Bone marrow (tissue), 2 donors: ENCODE measurements at regions not wholly inside any gene's neighbourhood (a gene's known extent, or its start where the extent isn't known, plus 50 kb on each side); places are given as distances from the start of the nearest gene placed in this dataset.
A peak's percentile ranks its signal among the peaks of the same experiment; 100 is the strongest.

Source experiments
- DNase-seq, 2 donors: peaks; one replicate each; lab custom pipeline; 2025; lab: John Stamatoyannopoulos, UW

DNA sequence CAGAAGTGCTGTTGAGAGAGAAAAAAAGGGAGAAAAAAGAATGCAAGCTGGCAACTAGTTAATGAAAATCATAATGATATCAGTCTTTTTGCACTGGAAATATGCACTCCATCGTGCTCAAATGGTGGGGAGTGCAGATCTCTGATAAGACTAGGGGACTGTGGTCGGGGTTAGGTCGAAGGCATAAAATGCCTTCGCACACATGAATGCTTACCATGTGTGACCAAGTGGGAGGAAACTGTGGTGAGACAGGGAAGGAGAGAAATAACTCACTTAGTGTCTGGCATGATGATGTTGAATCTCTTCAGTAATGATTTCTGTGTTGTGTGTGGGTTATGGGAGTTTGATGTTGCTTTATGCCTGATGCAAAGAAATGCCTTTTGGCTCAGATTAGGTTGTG is 358.9 kb downstream of the FBXO8 start:
- no peak for DNase-seq

DNA sequence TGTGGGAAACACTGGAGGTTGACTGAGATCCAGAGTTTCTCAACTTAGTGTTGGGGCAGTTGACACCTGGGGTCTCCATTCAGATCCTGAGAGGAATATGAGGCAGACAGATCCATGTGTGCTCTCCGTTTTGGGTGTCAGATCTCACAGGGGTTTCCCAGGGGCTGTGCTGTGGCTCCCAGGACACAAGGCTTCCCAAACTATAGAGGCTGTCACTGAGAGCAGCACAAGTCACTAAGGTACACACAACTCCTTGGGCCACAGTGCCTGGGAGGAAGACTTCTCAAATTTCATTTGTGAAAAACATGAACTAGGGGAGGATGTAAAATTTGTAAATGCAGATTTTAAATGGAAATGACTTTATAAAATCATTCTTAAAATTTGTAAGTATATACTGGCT is 363.6 kb downstream of the FBXO8 start:
- DNase-seq: no peak

DNA sequence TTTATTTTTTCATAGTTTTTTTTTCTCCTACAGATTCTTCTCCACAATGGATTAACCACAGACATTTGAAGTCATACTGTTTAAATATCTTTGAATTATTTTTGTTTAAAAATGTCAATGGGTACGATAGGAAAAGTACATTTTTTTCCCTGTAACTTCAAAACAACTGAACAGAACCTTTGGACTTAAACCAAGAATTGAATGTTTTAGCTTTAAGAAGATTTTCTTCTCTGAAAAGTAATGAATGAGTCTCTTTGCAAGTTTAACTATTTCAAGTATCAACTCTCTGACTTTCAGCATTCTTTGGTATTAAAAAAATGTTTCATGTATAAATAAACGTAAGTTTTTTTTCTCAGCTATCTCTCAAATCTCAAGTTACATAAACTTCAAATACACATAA is 364.3 kb downstream of the FBXO8 start:
- no peak for DNase-seq

DNA sequence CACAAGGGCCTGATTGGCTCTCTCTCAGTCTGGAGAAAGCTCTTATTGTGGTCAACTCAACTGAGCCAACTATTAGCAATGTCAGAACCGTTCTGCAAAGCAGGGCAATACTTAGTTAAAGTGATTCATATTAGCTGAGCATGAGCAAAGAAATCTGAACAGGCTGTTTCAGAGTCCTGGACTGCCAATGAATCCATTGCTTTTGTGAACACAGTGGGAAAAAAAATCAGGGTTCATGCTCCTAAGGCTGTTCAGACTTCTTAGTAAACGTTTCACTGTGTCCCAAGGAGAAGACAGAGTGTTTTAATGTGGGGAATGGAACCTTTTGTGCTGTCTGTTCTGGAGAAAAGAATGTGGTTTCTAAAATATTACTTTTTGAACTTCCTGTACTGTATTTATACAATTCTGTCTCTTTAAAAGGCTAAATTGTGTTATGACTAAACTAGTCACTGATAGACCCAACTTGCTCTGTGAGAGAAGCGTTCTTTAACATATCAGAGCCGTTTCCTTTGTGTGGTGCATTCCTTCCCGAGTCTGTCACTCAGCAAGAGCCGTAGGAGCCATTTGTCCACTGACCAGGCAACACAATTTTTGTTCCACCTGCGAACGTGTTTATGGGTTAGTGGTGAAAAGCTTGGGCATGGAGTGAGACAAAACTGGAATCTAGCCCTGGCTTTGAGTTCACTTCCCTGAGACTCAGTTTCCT is 366.1 kb downstream of the FBXO8 start:
- no peak for DNase-seq

DNA sequence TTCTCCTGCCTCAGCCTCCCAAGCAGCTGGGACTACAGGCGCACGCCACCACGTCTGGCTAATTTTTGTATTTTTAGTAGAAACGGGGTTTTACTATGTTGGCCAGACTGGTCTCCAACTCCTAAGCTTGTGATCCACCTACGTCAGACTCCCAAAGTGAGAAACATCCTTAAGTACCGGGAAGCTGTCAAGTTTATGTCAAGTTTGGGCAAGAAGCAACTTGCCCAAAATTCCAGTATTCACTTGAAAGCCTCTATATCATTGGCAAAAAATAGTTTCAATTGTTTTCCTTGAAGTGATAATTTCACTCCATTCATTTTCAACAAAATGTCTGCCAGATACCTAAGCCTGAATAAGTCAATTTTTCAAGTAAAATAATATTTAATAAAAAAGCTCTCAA is 370.0 kb downstream of the FBXO8 start:
- no peak for DNase-seq

DNA sequence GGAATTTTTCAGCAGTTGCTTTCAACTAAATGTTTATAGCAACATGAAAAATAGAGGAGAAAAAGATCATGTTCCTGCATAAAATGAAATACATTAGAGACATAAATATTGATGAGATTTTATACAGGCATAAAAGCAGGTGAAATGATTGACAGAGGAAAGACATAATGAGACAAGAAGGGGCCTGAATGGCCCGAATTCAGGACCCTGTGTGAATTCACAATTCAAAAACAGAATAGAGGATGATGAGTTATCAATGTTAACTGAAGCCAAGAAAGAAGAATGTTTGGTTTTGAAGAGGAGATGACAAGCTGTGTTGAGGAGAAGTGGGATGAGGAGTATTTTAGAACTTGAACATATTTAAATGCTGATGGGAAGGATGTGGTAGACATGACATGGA is 371.1 kb downstream of the FBXO8 start:
- no peak for DNase-seq

DNA sequence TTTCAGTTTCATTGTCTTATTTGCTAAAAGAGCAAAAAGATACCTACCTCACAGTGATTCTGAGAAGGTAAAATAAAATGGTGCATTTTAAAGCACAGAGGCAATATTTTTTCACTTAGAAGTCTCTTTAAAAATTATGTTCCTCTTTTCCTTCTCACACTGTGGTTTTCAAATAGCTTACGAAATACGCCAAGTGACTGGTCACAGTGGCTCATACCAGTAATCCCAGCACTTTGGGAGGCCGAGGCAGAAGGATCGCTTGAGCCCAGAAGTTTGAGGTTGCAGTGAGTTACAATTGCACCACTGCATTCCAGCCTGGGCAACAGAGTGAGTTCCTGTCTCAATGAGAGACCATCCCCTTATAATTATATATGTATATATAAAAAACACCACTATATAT is 372.6 kb downstream of the FBXO8 start:
- peak in 1 of 2 donors; percentile 1 for DNase-seq

DNA sequence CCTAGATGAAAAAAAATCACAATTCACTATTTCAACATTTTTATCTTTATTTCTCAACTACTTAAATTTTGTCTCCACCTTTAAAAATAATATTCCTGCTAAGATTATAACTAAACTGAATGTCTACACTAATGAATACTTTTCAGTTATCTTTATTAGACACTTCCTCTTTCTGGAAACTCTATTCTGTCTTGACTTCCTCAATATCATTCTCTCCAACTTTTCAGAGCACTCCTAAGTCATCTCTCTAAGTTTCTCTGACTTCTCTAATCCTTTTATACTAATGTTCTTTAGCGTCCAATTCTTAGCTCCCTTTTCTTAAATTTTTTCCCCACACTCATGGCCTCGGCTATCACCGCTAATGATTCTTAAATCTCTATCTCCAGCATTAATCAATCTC is 374.2 kb downstream of the FBXO8 start:
- DNase-seq: no peak

DNA sequence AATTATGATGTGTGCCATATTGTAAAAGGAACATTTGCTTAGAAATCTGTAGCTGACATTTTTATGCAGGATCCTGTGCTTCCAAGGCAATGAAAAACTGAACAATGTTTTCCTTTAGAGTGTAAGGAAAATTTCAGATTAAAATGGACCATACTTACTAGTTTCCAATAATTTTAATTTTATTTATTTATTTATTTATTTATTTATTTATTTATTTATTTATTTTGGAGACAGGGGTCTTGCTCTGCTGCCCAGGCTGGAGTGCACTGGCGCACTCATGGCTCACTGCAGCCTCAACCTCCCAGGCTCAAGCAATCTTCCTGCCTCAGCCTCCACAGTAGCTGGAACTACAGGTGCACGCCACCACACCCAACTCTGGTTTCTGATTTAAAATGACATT is 369.8 kb upstream of the HAND2 start:
- DNase-seq: no peak

DNA sequence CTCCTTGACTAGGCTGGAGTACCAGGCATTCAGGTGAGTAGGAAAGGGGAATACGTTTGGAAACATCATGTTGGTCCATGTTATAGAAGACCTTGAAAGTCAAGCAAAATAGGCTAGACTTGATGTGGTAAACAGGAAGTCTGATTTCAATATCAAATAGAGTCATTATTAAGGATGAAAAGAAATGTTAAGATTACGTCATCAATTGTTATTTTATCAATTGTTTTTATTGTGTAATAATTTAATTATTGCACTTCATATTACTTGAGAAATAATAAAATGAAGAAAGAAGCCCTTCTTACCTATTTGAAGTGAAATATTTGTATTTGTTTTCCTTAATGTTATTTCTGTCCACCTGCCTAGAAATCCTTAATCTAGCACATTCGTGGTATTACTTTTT is 361.0 kb upstream of the HAND2 start:
- no peak for DNase-seq

DNA sequence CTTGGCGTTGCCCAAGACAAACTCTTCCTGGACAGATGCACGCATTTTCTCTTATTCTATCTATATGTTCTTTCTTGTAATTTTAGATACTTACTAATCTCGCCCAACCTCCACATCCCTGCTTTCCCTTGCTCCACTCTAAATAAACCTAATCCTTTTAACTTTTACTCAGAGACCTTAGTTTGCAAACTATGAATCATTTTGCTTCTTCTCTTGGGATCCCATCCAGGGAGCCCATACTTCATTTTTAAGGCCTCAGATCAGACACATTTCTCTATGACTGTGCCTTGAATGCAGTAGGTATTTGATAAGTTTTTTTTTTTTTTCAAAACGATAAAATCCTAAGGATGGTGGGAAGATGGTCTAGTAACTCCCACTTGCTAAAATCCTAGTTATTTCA is 353.8 kb upstream of the HAND2 start:
- DNase-seq: no peak

DNA sequence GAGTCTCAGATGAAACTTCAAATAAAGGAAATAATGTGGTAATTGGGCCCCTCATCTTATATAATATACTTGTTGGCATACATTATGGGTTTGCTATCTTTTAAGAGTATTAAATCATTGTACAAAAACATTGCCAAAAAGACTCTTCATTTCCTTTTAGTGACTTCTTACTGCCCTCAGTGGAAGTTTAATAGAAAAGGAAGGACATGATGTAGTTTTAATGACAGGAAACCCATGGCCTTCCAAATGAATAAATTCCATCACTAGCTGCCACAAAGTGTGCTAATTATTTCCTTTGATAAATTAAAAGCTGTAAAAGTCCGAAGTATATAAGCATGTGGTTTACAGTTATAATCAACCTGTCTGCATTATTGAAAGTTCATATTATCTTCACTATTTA is 350.9 kb upstream of the HAND2 start:
- DNase-seq: no peak

DNA sequence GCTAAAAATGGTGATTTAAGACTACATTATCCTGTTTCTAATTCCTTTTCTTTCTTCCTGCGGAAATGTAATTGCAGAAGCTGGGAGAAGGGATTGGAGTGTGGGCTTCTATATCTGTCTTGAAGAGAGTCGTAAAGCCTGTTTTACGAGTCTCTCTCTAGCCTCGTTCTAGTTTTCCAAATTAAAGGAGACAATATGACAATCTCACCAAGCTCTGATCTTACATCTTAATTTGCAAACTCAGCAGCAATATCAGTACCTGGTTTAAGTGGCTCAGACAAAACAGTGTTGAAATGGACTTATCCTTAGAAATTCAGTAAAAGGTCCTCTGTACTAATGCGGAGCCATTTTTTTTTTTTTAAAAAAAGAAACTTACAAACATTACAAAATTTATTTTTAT is 349.5 kb upstream of the HAND2 start:
- DNase-seq: no peak

DNA sequence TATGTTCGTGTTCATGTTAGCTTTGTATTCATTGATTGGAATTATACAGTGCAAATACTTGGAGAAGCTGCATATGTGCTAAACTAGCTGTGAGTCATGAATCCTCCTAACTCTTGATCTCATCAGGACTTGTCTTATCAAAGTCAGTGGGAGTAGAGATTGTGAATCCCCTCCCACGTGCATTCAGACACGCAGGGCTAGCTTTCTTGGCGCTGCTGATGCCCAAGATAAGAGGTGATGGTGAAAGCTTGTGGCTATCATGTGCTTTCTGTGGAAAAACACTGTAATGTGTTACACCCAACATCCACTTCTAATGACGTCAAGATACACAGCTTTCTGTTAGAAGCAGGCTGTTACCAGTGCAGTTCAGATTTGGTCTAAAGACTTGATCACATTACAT is 348.7 kb upstream of the HAND2 start:
- DNase-seq: no peak

DNA sequence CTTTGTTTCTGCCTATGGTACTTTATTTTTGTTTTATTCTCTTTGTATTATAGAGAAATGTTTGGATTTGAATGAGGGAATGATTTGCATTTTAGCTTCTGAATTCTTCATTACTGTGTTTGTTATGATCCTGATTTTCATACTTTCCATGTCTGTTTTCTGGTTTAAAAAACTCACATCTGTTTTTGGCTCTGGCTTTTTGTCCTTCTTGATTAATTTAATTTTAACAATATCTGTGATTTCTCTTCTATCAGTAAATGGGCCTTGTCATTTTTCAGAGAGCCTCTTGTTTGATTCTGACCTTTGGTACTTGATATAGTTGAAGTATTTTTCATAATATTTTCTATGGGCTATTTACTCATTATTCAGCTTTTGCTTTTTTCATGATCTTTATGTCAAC is 341.6 kb upstream of the HAND2 start:
- no peak for DNase-seq

DNA sequence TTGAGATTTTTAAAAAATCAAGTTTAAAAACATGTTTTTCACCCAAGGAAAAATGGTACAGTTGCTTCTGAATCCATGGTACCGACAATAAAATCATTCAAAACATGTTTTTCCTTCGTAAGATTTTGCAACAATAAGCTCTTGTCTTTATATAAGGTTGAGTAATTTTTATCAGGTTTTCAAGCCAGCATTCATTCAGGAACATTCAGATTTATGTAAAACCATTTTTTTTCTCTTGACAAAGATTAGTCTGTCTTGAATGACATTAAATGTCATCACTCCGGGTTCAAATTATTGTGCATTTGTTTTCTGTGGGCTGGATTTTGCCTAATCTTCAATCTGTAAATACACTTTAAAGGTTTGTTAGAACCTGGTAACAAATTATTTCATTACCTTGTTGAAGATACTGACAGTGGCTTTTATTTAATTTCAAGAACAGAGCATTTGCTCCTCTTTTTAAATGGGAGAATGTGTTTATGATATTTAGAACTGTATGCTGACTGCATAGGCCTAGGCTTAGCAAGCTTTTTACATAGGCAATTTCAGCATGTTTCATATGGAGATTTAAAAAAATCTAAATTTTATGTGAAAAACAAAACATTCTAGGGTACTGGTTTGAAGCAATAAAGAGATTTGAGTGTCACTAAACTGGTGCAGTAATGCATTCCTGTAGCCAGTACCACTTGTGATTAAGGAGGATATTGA is 336.4 kb upstream of the HAND2 start:
- no peak for DNase-seq

DNA sequence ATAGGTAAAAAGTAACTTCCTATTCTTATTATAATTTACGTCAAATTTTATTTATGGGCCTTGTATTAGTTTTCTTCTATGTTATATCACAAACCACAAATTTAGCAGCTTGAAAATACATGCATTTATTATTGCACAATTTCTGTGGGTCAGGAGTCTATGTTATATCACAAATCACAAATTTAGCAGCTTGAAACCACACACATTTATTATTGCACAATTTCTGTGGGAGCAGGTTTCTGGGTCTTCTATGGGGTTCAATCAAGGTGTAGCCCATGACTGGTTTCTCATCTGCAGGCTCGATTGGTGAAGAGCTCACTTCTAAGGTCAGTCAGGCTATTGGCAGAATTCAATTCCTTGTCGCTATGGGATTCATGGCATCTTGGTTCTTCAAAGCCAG is 332.7 kb upstream of the HAND2 start:
- no peak for DNase-seq

DNA sequence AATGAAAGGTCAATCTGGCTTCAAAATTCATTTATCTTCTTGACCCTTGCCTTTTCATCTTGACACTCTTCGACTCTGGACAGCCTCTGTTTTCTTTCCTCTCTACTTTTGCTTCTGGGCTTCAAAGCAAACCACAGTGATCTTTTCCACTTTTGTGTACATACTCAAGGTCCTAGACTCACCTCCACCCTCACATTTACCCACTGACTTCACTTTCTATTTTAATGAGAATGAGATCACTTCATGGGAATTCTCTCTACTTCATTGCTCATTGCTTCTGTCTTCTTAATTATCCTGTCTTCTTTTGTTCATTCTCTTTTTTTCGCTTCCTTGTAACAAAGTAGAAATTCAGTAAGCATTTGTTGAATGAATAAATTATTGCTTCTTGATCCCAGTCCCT is 330.1 kb upstream of the HAND2 start:
- DNase-seq: no peak

DNA sequence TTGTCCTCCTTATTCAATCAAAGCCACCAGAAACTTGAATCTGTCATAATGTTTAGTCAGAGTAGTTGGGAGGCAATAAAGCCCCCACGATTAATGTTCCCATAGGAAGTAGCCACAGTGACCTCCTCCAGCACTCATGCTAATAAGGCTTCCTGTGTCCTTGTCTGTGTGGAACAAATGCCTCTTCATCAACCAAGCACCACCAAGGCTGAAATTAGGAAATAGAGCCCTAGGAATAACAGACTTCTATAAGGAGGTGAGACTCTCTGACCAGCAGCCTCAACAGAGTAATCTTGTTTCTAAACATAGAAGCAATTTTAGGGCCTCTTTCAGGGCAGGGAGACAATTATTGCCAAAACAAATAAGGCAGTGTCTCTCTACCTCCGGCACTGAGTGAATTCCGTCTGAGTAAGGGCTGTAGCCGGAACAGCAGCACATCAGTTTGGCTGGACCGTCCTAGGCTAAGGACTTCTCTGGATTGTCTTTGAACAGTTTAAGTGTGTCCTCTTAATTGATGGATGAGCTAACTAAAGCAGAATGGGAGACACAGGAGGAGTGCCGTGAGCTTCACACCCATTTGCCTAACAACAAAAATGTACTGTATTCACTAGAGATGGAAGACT is 329.2 kb upstream of the HAND2 start:
- no peak for DNase-seq

DNA sequence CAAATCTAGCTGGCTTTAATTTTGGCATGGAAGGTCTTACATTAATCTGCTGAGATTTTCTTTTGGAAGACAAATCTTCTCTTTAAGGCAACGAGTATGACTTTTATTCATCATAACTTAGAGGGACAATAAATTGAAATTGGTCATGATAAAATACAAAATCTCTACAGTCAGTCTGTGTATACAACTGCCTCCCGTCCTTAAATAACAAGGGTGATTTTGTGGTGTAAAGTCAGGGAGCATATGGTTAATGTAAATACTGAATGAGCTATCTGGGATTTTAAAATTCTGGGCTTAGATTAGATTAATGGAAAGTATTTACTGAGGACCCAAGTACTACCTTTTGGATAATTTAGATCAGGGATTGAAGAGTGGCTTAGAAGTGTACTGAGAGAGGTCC is 328.4 kb upstream of the HAND2 start:
- DNase-seq: no peak

DNA sequence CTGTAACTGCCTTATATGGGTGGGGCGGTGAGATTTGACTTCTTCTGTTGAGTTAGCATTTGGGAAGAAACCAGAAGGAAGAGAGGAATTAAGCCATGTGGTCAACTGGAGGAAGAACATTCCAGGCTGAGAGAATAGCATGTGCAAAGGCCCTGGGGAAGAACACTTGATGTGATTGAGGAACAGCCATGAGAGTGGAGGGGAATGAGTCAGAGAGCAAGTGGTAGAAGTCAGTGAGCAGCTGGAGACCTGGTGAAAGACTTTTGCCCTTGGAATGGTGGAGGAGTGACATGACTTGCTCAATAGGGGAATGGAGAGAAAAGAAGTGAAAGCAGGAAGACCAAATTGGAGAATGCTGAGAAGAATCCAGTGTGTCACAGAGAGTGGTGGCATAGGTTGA is 327.8 kb upstream of the HAND2 start:
- no peak for DNase-seq

DNA sequence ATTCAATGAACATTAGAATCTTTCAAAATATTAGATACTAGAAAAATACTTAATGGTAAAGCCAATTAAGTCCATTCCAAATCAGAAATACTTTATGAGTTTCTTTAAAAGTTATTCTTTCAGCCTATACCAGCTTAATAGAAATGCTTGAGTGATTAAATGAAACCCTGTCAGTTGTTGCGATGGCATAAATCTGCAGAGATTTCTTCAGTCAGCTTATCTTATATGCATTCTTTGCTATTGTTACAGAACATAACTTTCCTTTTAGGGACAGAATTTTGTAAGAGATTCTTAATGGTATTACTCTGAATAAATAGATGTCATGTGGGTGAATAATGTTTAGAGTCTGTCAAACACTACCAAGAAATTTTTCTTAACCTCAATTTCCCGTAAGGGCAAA is 325.0 kb upstream of the HAND2 start:
- no peak for DNase-seq

DNA sequence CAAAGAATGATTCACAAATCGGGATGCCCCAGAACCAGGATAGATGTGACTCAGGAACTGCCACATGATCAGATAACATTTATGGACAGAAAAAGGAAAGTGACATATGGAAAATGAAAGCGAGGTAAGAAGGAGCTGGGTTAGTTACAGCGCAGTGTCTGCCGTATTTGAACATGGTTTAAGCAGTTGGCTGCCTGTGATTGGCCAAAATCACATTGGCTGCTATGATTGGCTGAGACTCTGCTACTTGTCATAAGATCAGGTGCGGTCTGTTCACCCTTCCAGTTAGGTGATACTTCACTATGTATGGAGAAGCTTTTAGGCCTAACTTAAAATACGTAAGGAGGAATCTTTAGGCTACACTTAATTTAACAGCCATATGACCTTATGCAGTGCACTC is 322.7 kb upstream of the HAND2 start:
- no peak for DNase-seq

DNA sequence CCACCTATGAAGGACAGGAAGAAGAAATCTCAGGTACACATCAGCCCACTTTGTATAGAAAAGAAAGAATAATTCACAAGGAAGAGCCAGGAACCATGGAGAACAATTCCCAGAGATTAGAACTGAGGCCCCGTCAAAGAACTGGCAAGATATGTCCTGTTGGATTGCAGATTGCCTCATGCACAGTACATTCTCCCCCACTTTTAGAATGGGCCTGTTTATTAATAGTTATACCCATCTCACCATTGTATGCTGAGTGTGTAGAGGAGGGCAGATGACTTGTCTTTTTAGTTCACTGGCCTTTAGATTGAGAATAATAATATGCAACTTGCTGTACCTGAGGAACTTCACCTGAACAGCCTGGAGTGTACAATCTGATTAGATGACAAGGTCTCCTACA is 315.6 kb upstream of the HAND2 start:
- no peak for DNase-seq
